Upper lobe of left lung (tissue), 6 donors: ENCODE measurements at regions not wholly inside any gene's neighbourhood (a gene's known extent, or its start where the extent isn't known, plus 50 kb on each side); places are given as distances from the start of the nearest gene placed in this dataset.

Experiments used
- ATAC-seq, 2 donors: fragments of 200-7000 bp; cut with Tn5 transposase; one replicate each; pipeline ENCODE4 v1.9.1; 2022; ENCODE audit warnings: mild to moderate bottlenecking in 2 of 2, moderate library complexity in 2 of 2; ENCODE audit not compliant: low FRiP score in 2 of 2
- DNase-seq, 2 donors: peaks; one replicate each; pipeline ENCODE4 v3.0.0-alpha.2; 2019 to 2020
- H3K27ac ChIP-seq, 4 donors: fragments of 200-600 bp; sonication (generic); one replicate each; pipeline ENCODE4 v1.5.1; 2016 to 2019
- H3K27me3 ChIP-seq, 4 donors: fragments of 200-600 bp; sonication (generic); one replicate each; pipeline ENCODE4 v1.5.1; 2017 to 2019
- H3K36me3 ChIP-seq, 4 donors: fragments of 200-600 bp; sonication (generic); one replicate each; pipeline ENCODE4 v1.5.1; 2016 to 2019
- H3K4me1 ChIP-seq, 4 donors: fragments of 200-600 bp; sonication (generic); one replicate each; pipeline ENCODE4 v1.5.1; 2018 to 2019
- H3K4me3 ChIP-seq, 4 donors: fragments of 200-600 bp; sonication (generic); one replicate each; pipeline ENCODE4 v1.5.1; 2017 to 2019; ENCODE audit warnings: mild to moderate bottlenecking in 2 of 4, moderate library complexity in 1 of 4
- H3K9me3 ChIP-seq, 4 donors: fragments of 200-600 bp; sonication (generic); one replicate each; pipeline ENCODE4 v1.5.1; 2018 to 2019
- CTCF ChIP-seq, 6 experiments: fragments of 450-650 bp in 4 of 6; fragments of 200-600 bp in 2 of 6; sonication (generic) in 2 of 6; IDR thresholded peaks; one replicate each; pipeline ENCODE4 v1.5.1; 2016 to 2019; ENCODE audit warnings: antibody characterized with exemption in 6 of 6
- EP300 ChIP-seq, 4 donors: sonication (generic); formaldehyde crosslinking; IDR thresholded peaks; one replicate each; pipeline ENCODE4 v1.5.1; 2017; ENCODE audit warnings: antibody characterized with exemption in 4 of 4, control low read depth in 2 of 4
- POLR2A ChIP-seq, 4 donors: fragments of 450-650 bp; IDR thresholded peaks; one replicate each; pipeline ENCODE4 v1.5.1; 2016 to 2017; ENCODE audit warnings: antibody characterized with exemption in 4 of 4, mild to moderate bottlenecking in 2 of 4
- POLR2AphosphoS5 ChIP-seq, 2 donors: sonication (generic); formaldehyde crosslinking; IDR thresholded peaks; one replicate each; pipeline ENCODE4 v1.5.1; 2017; ENCODE audit warnings: antibody characterized with exemption in 2 of 2
- whole genome bisulfite sequencing, 2 donors: methylation state at CpG; one replicate each; pipeline ENCODE4 v1.1.5; 2017 to 2018; 5-methylcytosine and 5-hydroxymethylcytosine counted together
- donor health status: DM: no; HTN: no; CAD: no; lungs with moderate emphysema.
- donor health status: DM: no; HTN: yes; CAD: no; lungs with severe emphysema.

DNA sequence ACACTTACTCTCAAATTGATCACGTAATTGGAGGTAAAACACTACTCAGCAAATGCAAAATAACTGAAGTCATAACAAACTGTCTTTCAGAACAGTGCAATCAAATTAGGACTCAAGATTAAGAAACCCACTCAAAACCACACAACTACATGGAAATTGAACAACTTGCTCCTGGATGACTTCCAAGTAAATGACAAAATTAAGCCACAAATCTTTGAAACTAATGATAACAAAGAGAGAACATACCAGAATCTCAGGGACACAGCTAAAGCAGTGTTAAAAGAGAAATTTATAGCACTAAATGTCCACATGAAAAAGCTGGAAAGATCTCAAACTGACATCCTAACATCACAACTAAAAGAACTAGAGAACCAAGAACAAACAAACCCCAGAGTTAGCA is 540.5 kb upstream of the CDH18 start:
- Histone ChIP-seq H3K4me3 (no peak overlapping the region), H3K36me3 (no peaks in the 10 kb centered on the region), H3K27ac (no peak overlapping the region), H3K27me3 (no peaks in the 10 kb centered on the region), H3K9me3 (peaks cover 0 to 8% (median 0%) of the 10 kb centered on the region in 4 donors), H3K4me1 (no peaks in the 10 kb centered on the region)
- 60 to 84% methylated on average over 1 of the region's 1 CpG for WGBS, 2 donors
- DNase-seq (no peak), ATAC-seq (no peak)
- no peak for TF ChIP-seq POLR2A (IDR thresholded peaks at IDR 0.05)
- TF ChIP-seq CTCF (IDR thresholded peaks at IDR 0.05), result no peak
- TF ChIP-seq POLR2AphosphoS5 (IDR thresholded peaks at IDR 0.05), result no peak
- no peak for TF ChIP-seq EP300 (IDR thresholded peaks at IDR 0.05)

DNA sequence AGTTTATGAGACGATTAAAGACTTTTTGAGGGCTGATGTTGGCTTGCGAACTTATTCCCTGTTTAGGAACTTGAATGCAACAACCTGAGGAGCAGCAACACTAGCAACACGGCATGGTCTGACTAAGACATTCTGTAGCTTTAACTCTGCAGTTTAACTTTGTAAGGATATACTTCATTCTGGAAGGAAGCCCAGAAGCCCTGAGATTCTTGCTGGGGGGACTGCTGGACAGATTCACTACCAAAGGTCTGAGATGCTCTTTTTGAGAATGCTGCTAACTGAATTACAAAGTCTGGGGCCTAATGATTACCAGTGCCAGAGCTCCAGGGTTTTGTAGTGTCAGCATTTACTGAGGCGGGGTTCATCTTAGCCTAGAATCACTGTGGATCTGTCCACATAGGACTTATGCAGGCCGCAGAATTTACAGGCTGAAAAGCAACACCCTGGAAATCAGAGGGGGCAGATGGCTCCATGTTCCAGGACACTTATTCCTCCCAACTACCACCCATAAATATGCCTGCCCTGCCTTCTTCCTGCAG is 537.1 kb upstream of the CDH18 start:
- WGBS, 2 donors, result 88 to 92% methylated on average over 4 to 5 of the region's 5 CpGs
- no peak for ATAC-seq
- no peak for TF ChIP-seq POLR2A (IDR thresholded peaks at IDR 0.05)
- no peak for TF ChIP-seq POLR2AphosphoS5 (IDR thresholded peaks at IDR 0.05)
- TF ChIP-seq EP300 (IDR thresholded peaks at IDR 0.05), result no peak
- TF ChIP-seq CTCF (IDR thresholded peaks at IDR 0.05), result no peak

DNA sequence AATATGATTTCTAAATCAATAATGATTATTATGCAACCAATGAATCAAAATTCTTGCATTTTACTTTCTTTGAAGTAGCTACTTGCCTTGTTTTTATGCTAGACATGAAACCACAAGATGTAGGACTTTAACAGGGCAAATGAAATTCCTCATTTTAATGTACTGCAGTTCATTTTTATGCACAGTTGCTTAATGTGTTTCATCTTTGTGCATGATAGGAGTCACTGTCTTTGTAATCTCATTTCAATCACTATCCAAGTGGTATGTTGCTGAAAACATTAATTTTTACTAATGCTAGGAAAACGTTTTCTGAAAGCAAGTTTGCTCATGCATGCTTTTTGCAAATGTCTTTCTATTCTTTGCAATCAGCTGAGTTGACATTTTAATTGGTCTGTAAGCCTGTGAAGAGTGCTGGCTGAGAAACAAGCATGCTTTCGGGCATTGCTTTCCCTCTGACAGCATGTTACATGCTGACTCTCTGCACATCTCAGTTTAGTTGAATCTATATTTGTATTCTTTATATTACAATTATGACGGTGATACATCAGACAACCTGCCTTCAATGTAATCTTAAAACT is 535.0 kb upstream of the CDH18 start:
- Histone ChIP-seq H3K4me1 (no peaks in the 10 kb centered on the region), H3K27ac (no peak overlapping the region), H3K4me3 (no peak overlapping the region), H3K36me3 (no peaks in the 10 kb centered on the region), H3K9me3 (peaks cover 0 to 8% (median 0%) of the 10 kb centered on the region in 4 donors), H3K27me3 (no peaks in the 10 kb centered on the region)
- TF ChIP-seq EP300 (IDR thresholded peaks at IDR 0.05) (no peak), POLR2A (IDR thresholded peaks at IDR 0.05) (no peak), CTCF (IDR thresholded peaks at IDR 0.05) (no peak), POLR2AphosphoS5 (IDR thresholded peaks at IDR 0.05) (no peak)
- DNase-seq (no peak), ATAC-seq (no peak)
- 59 to 63% methylated on average over 3 of the region's 3 CpGs for WGBS, 2 donors

More for the DNA sequence above, 537.1 kb upstream of the CDH18 start:
- Histone ChIP-seq H3K36me3 (no peaks in the 10 kb centered on the region), H3K27ac (no peak overlapping the region), H3K4me1 (no peaks in the 10 kb centered on the region), H3K4me3 (no peak overlapping the region), H3K27me3 (no peaks in the 10 kb centered on the region), H3K9me3 (peaks cover 0 to 8% (median 0%) of the 10 kb centered on the region in 4 donors)
- no peak for DNase-seq

GRCh38 chr5:20515606-20516005 is 527.6 kb upstream of the CDH18 start:
- no peak overlapping the region for H3K4me3 ChIP-seq
- H3K27me3 ChIP-seq, result no peaks in the 10 kb centered on the region
- H3K36me3 ChIP-seq, result no peaks in the 10 kb centered on the region
- no peak overlapping the region for H3K27ac ChIP-seq
- ATAC-seq, result no peak
- WGBS, 2 donors, result 90 to 94% methylated on average over 4 of the region's 4 CpGs
- no peaks in the 10 kb centered on the region for H3K9me3 ChIP-seq
- no peaks in the 10 kb centered on the region for H3K4me1 ChIP-seq
- TF ChIP-seq POLR2A (IDR thresholded peaks at IDR 0.05), result no peak
- TF ChIP-seq CTCF (IDR thresholded peaks at IDR 0.05), result no peak
- TF ChIP-seq EP300 (IDR thresholded peaks at IDR 0.05), result no peak
- TF ChIP-seq POLR2AphosphoS5 (IDR thresholded peaks at IDR 0.05), result no peak
- no peak for DNase-seq

- Histone ChIP-seq H3K4me1 (no peaks in the 10 kb centered on the region), H3K36me3 (no peaks in the 10 kb centered on the region), H3K9me3 (no peaks in the 10 kb centered on the region), H3K27me3 (no peaks in the 10 kb centered on the region), H3K4me3 (no peak overlapping the region), H3K27ac (no peak overlapping the region)
- TF ChIP-seq POLR2AphosphoS5 (IDR thresholded peaks at IDR 0.05) (no peak), POLR2A (IDR thresholded peaks at IDR 0.05) (no peak), EP300 (IDR thresholded peaks at IDR 0.05) (no peak), CTCF (IDR thresholded peaks at IDR 0.05) (no peak)
- DNase-seq (no peak), ATAC-seq (no peak)
- WGBS, 2 donors, result 58 to 68% methylated on average over 4 of the region's 4 CpGs
Observed at GRCh38 chr5:20514145-20514544, 526.1 kb upstream of the CDH18 start.
